GM18861 (cell line): ENCODE measurements at regions not wholly inside any gene's neighbourhood (a gene's known extent, or its start where the extent isn't known, plus 50 kb on each side); places are given as distances from the start of the nearest gene placed in this dataset.
"Not testable (repeated sequence)": the region's sequence is repeated elsewhere in the genome, so short reads cannot be mapped to it uniquely, and the experiment has no call there.

Experiments
- ATAC-seq: cut with Tn5 transposase; IDR thresholded peaks from one replicate; pipeline ENCODE4 v1.9.1; 2021; ENCODE audit not compliant: unreplicated experiment

DNA sequence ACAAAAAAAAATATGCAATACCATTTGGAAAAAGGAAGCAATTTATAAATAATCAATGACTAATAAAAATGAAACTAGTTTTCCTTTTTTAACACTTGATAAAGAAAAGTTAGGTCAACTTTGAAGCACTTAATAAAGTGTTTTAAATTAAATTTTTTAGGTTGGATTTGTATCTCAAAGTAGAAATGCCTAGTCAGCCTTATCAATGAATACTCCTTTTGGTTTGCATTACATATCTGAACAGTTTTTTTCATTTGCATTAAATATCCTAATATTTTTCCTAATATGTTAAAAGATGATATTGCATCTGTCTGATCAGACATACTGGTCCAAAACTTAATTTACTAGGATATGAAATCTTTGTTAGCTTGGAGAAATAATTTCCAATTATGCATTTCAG, 155.8 kb upstream of the ZFP42 start:
- no peak for ATAC-seq

DNA sequence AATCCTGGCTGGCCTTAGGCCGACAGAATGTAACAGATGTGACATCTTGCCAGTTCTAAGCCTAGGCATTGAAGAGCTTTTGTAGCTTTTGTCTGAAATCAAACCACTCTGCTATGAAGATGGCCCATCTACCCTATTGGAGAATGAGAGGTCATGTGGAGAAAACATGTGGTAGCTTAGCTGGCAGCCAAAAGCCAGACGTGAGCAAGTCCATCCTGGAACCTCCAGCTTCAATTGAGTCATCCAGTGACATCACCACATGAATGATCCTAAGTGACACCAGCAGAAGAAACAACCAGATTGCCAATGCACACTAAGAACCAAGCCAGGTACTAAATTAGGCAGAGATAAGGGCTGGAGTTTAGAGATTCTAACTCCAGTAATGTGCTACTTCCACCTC, 154.8 kb upstream of the ZFP42 start:
- ATAC-seq, result no peak

DNA sequence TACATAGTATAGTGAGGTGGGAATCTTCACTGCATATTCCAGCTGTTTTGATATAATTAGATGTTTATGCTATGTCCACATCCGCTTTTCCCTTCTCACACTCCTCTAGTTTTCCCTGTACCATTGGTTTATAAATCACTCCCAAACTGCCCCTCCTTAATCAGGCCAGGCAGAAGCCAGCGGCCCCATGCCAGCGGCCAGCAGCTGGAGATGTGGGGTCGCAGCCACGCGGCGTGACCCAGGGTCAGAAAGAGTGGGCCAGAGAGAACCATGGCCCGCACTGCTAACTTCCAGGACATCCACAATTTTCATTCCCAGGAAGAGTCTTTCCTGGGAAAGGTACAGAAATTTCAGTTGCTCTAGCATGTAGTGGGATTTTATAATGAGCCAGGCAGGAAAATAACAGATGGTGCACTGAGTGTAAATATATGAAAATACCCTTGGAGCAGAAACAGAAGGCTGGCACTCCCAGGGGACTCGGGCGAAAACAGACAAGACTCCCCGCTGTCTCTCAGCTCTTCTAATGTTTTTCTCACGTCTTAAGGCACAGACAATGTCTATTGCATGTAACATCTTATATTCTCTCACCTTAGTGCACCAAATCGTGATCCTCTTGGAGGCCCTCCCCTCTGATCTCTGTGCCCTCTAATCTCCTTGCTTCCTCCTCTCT, 145.9 kb upstream of the ZFP42 start:
- no peak for ATAC-seq

DNA sequence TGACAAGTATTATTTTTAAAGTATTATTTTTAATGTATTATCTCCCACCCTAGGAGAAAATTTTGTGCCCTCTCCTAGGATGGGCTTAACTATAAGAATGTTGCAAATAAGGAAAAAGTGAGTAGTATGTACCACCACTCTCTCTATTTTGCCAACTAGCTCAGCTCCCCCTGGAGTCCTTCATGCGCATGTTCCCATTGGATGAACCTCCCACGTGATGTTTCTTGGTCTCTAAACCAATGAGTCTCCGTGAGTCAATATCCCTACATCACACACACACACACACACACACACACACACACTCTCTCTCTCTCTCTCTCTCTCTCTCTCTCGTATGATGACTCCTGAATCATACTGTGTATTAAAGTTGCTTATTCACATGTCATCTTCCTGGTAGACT, 129.7 kb upstream of the ZFP42 start:
- ATAC-seq, result no peak

DNA sequence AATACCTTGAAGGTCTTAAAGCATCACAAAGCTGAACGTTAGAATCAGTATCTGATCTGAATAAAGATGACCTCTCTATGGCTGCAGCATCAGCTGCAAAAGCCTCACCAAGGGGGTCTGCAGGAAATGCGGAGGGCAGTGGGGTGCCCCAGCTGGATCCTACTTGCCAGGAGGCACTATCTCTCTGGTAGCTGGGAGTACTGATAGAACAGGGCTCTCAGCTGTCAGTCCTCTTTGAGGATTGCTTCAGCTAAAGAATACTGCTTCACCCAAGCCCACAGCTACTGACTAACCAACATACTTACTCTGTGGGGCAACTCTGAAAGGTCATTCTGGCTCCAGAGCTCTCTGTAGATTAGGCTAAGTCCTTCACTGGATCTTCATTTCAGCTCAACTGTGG, 112.5 kb upstream of the ZFP42 start:
- no peak for ATAC-seq

DNA sequence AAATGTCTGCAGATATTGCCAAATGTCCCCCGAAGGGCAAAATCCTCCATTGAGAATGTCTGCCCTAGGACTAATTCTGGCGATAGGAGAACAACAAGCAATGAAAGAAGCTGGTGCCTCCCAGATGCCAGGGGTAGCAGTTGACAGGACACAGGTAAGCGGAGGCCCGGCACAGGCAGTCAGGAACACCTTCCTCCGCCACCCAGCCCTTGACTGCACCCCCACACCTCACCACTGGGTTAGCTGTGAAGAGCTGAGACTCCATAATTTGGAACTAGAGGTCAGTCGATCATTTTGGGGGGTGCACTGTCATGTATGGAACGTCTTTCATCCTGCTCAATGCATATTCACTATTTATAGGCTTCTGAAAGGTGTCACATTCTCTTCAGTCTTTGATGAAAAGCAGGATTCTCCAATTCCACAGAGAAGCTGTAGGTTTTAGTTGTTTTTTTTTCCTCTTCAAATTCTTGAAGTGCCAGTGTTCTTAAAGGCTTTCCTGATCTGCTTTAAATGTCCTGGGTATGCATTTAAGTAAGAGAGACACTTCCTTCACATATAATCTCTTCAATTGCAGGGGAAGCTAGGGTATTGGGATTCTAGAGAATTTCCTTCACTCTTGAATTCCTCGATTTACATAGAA, 111.6 kb upstream of the ZFP42 start:
- ATAC-seq, result no peak

DNA sequence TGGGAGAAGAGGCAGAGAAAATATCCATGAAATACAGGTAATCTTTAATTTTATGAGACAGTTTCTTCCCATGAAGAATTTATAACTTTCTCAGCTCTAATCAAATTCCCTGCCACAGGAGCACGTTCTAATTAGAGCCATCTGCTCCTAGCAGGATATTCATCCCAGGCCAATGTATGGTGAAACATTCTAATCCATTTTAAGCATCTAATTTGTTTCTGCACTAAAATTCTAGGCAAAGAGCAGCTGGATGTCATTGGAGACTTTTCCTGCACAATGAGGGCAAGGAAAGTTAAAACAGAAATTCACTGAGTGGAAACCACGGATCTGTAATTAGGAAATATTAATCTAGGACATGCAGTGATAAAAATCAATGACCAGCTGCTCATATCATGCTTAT, 107.7 kb upstream of the ZFP42 start:
- ATAC-seq, result no peak

DNA sequence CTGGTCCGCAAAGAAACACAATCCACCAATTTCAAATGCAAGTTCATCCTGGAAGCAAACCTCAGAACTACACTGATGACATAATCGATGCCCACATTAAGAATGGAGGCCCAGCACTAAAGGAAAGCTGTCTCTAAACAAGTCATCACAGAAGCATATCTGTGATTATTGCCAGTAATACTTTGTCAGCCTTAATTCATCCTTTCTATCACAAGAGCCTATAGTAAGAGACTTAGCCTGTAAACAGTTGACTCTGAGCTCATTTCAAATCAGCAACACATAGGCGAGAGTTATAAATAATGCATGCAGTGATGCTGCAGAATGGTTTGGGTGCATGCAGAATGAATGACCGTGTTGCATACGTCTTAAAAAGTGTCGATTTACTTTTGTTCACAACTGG, 105.9 kb upstream of the ZFP42 start:
- no peak for ATAC-seq

DNA sequence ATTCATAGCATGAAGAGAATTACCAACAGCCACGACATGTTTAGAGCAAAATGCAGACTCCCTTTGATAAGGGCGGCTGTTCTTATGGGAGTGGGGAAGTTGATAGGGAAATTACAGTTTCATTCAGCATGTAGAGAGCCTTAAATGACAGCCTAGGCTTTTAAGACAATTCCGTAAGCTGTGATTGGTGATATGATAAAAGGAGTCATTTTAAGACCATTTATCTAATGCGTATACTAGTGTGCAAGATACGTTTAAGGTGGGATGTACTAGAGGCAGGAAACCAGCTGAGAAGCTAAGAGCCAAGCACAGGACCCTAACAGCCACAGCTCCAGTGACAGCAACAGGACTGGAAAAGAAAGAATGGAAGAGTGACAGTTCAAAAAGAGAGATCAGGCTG, 102.2 kb upstream of the ZFP42 start:
- ATAC-seq, result no peak

DNA sequence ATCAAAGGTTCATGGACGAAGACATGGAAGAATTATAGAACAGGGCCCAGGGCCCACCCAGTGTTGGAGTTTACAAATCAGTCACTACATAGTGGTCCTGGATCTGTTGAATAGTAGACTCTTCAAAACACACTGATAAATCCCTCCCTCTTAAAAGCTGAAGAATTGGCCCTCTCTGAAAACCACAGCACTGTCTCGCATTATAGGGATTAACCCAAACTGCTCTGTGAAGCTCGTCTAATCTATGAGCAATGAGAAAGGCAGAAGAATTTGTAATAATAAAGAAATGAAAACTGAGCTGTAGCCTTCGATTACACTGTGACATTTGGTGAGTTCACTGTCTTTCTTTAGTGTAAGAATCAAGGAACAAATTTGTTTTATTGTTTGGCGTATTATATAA, 92.5 kb upstream of the ZFP42 start:
- no peak for ATAC-seq

DNA sequence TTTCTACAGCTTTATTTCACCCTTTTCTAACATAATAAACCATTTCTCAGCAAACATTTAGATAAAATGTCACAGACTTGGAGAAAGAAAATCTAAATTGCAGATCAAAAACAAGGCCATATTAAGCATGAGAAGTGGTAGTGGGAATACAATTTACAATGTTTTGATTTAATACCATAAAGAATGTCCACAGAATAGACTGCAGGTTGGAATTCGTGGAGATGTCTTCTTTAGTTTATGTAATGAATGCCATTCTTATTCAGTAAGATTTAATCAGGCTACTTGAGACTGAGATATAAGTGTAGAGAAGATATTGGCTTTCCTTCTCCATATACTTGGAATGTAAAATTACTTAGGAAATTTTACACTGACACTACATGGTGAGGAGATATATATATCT, 91.9 kb upstream of the ZFP42 start:
- no peak for ATAC-seq

DNA sequence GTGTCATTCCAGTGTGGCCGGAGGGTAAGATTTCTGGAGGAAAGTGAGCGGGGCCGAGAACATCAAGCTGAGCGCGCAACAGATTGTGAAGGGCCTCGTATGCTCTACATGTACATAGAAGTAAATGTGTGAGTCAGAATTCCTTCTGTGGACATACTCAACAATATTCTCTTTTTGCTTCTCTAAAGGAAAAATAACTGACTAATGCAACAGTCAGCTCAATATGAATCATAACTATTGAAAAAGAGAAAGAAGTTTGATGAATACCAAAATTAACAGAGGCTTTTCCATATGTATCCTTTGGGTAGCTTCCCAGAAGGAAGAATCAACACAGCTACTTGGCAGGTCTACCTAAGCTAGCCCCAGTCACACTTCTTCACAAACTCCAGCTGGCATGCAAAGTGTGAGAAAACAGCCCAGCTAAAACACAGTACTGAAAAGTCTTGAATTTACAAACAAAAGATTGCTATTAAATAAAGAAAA, 87.5 kb upstream of the ZFP42 start:
- ATAC-seq, result no peak

DNA sequence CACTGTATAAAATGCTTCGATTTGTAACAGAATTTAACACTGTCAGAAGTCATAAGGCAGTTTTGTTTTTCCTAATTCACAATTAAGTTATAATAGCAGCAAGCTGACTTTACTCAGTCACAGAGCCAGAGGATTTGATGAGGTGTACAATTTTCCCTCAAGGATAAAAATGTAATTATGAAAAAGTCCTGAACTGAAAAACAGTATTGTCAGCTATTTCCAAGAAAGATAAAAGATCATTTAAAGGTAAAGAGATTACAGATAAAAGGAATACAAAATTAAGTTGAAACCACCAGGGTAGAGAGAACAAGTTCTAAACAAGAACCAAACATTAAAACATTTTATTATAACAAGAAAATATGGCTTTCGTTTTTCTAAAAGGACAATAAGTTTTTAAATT, 86.8 kb upstream of the ZFP42 start:
- no peak for ATAC-seq

DNA sequence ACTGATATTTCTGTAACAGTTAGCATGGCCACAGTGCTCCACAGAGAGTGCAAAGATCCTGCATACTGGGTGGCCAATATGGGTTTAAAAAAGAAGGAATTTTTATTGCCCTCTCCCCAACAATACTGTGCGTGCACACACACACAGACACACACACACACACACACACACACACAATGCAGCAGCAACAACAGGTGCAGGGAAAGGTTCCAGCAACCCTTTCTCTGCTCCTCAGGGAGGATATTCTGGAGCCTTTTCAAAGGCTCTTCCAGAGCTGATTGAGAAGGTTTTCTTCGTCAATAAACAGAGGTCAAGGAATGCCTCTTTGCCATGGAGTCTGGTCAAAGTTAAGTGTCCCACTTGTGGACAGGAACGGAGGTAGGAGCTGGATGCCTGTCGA, 84.8 kb upstream of the ZFP42 start:
- ATAC-seq, result no peak

DNA sequence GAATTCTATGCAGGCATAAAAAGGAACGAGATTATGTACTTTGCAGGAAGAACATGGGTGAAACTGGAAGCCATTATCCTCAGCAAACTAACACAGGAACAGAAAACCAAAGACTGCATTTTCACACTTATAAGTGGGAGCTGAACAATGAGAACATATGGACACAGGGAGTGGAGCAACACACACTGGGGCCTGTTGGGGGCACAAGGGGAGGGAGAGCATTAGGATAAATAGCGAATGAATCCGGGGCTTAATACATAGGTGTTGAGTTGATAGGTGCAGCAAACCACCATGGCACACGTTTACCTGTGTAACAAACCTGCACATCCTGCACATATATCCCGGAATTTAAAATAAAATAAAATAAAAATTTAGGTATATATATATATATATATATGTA, 80.2 kb upstream of the ZFP42 start:
- ATAC-seq, result not testable (repeated sequence)

DNA sequence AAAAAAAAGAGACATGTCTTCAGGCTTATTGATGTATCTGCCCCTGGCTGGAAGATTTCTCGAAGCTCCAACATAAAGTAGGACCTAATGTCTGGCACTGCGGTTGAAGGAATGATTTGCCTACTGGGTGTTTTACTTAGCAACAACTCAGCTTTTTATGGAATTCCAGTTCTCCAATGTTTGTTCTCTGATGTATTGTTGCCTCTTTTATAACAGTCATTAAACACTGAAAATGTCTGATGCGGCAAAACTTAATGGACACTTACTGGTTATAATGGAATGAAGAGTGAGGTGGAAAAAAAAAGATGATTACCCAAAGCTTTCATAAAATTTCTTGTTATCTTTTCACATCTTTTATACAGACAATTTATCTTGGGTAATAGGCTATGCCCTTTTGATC, 75.6 kb upstream of the ZFP42 start:
- ATAC-seq, result no peak

DNA sequence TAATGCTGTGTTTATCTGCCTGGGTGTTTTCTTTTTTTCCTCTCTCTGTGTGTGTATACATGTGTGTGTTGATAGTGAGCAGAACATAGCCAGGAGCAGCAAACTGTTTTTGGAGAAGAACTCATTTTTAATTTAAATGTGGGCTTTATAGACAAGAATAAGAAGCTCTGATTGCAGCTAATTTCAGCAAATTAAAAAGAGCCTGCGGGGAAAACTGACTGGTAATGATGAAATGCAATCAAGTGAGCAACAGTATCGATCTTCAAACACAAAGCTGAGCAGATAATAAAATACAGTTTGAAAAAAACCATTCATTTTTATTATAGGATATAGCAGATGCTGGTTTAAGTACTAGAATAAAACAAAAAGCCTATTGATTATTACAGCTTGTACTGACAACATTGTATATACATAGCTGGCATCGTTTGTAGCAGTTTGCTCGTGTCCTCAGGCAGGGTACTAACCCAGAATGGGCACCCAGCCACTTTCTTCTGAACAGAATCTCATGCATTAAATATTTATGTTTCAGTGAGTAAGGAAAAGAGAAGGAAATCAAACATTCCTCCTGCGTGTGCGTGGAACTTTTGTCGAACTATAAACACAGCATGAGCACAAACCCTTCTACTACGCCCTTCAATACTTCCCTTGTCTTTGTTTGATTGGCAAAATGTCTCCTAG, 73.5 kb upstream of the ZFP42 start:
- no peak for ATAC-seq

DNA sequence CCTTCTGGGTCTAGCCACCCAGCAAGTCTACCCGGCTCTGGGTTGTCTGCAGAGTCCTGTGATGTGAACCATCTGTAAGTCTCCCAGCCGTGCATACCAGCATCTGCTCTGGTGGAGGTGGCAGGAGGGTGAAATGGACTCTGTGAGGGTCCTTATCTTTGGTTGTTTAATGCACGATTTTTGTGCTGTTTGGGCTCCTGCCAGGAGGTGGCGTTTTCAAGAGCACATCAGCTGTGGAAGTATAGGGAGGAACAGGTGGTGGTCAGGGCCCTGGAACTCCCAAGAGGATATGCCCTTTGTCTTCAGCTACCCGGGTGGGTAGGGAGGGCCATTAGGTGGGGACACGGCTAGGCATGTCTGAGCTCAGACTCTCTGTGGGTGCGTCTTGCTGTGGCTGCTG, 66.5 kb upstream of the ZFP42 start:
- ATAC-seq, result no peak

DNA sequence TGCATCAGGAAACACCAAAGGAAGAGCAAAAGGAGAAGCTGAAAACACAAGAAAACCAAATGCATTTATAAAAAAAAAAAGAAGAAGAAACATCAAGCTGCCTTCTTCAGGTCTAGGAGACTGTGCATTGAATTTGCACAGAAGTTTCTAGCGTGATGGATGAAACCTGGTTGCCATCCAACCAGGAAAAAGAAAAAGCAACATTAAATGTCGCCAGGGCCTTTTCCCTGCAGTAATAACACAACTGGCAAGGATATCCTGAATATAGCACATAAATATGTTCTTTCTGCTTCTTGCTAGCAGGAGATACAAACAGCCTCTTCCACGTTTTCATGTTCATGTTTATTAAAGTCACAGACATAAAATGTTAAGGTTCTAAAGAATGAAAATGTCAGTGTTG, 60.8 kb upstream of the ZFP42 start:
- no peak for ATAC-seq

DNA sequence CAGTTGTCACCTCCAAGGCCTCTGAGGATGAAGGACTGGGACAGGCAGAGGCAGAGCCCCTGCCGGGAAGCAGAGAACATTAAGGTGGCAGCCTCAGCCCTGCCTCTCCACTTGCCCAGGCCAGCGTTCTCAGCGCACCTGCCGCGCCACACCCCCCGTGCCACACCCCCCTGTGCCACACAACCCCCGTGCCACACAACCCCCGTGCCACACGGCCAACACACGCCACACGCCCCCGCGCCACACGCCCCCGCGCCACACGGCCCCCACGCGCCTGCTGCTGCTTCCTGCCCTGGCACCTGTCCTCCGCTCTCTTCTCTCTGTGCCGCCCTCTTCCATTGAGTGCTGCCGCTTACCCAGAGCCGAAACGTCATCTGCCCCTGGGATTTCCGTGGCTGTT, 58.0 kb upstream of the ZFP42 start:
- ATAC-seq, result no peak

DNA sequence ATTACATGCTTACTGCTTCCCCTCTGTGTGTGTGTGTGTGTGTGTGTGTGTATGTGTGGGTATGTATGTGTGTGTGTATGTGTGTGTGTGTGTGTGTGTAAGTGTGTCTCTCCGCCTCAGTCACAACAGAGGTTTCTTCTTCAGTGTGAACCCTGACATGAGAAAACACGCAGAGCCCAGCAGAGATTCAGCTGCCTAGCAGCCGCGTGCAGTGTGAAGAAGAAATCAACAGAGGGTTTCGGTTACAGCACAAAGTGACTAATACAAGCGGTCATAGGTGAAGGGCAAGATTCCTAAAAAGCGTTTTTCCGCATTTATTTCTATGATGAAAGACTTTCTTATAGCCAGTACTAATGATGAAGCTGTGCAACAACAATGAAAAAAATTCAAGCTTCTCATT, 55.3 kb upstream of the ZFP42 start:
- no peak for ATAC-seq

DNA sequence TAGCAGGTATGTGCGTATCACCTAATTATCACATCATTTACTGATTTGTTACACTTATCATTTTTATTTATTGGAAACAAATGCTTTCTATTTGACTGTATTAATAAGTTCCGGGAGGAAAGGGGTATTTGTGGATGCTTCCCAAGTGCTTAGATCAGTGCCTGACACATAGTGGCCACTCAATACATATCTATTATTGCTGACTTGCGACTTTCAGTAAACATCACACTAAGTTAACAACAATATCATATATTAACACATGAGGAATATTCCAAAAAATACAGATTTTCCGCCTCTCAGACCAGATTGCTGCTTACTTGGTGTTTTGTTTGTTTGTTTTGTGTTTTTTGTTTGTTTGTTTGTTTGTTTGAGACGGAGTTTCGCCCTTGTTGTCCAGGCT, 52.6 kb upstream of the ZFP42 start:
- ATAC-seq, result no peak

DNA sequence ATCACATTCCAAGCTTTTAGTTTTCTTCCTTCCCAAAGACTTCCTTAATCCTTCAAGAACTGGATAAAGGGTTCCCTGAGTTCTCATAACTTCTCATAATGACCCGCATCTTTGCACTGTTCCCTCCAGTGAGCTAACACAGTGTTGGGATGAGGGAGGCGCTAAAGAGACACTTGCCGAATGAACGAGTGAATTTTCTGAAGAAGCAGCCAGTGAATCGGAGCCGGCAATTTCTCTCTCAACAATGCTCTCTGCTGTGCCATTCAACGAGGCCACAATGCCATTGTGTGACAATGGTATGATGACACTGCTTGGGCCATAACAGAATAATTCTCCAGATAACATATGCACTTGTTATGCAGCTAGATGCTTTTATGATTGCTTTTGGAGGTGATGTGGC, 51.4 kb upstream of the ZFP42 start:
- no peak for ATAC-seq
